PC-3 (cell line): ENCODE measurements at regions not wholly inside any gene's neighbourhood (a gene's known extent, or its start where the extent isn't known, plus 50 kb on each side); places are given as distances from the start of the nearest gene placed in this dataset.

ENCODE experiments used
- ATAC-seq: fragments of 200-7000 bp; cut with Tn5 transposase; 2 replicates; pipeline ENCODE4 v1.9.1; 2020; ENCODE audit warnings: mild to moderate bottlenecking, moderate library complexity
- BruUV-seq: library from RNA; stranded (reverse); fragments of 400-500 nt; replicated peaks from 2 replicates; lab custom pipeline; 2021; lab: Mats Ljungman, UMichigan
- CTCF ChIA-PET: fragments of 300-600 bp; sonication (Branson Sonifier 250); formaldehyde crosslinking; loops from one replicate; lab custom pipeline; 2022; ENCODE audit warnings: antibody characterized with exemption; lab: Charles Lee
- POLR2A ChIA-PET: fragments of 300-600 bp; sonication (Branson Sonifier 250); formaldehyde crosslinking; loops from one replicate; lab custom pipeline; 2022; ENCODE audit warnings: antibody characterized with exemption; ENCODE audit not compliant: unreplicated experiment; lab: Charles Lee
- DNase-seq: peaks from one replicate; pipeline ENCODE4 v3.0.0-alpha.2; 2015
- H2AFZ ChIP-seq: fragments of 300-600 bp; sonication (generic); 2 replicates; pipeline ENCODE4 v1.6.0; 2016; ENCODE audit warnings: antibody characterized with exemption, low read length
- H3F3A ChIP-seq: fragments of 300-600 bp; sonication (generic); one replicate; pipeline ENCODE4 v1.6.0; 2017; ENCODE audit warnings: antibody characterized with exemption, low read length, control low read depth, mild to moderate bottlenecking; ENCODE audit not compliant: unreplicated experiment
- H3K27ac ChIP-seq: fragments of 300-600 bp; sonication (generic); 2 replicates; pipeline ENCODE4 v1.5.1; 2016; ENCODE audit warnings: mild to moderate bottlenecking, low read length
- H3K27me3 ChIP-seq: fragments of 300-600 bp; sonication (generic); 2 replicates; pipeline ENCODE4 v1.6.1; 2016; ENCODE audit warnings: low read length, mixed read lengths
- H3K36me3 ChIP-seq: fragments of 300-600 bp; sonication (generic); 2 replicates; pipeline ENCODE4 v1.6.1; 2016; ENCODE audit warnings: low read depth, mixed run types, low read length, mixed read lengths
- H3K4me1 ChIP-seq: fragments of 300-600 bp; sonication (generic); 2 replicates; pipeline ENCODE4 v1.5.1; 2016; ENCODE audit warnings: low read length; ENCODE audit not compliant: insufficient read depth
- H3K4me2 ChIP-seq: fragments of 300-600 bp; sonication (generic); 2 replicates; pipeline ENCODE4 v1.6.0; 2016; ENCODE audit warnings: low read length
- H3K4me3 ChIP-seq: fragments of 300-600 bp; sonication (generic); 2 replicates; pipeline ENCODE4 v1.5.1; 2016; ENCODE audit warnings: mild to moderate bottlenecking, low read length, mixed read lengths
- H3K79me2 ChIP-seq: fragments of 300-600 bp; sonication (generic); 2 replicates; pipeline ENCODE4 v1.6.1; 2017; ENCODE audit warnings: low read length, mixed read lengths
- H3K9ac ChIP-seq: fragments of 300-600 bp; sonication (generic); 2 replicates; pipeline ENCODE4 v1.6.0; 2016; ENCODE audit warnings: mild to moderate bottlenecking, low read length
- H3K9me2 ChIP-seq: fragments of 300-600 bp; sonication (generic); replicated peaks from 2 replicates; pipeline ENCODE4 v1.6.1; 2016; ENCODE audit warnings: mixed run types, low read length, mixed read lengths
- H3K9me3 ChIP-seq: fragments of 300-600 bp; sonication (generic); 2 replicates; pipeline ENCODE4 v1.6.1; 2016; ENCODE audit warnings: low read length, mixed read lengths
- H4K20me1 ChIP-seq: fragments of 300-600 bp; sonication (generic); 2 replicates; pipeline ENCODE4 v1.6.1; 2016; ENCODE audit warnings: low read length, mixed read lengths
- EZH2 ChIP-seq: fragments of 300-600 bp; sonication (generic); IDR thresholded peaks from one replicate; pipeline ENCODE4 v1.6.1; 2017; ENCODE audit warnings: antibody characterized with exemption, mild to moderate bottlenecking, low read length; ENCODE audit not compliant: unreplicated experiment
- EZH2phosphoT487 ChIP-seq: fragments of 300-600 bp; sonication (generic); IDR thresholded peaks from 2 replicates; pipeline ENCODE4 v1.6.1; 2018; ENCODE audit warnings: mild to moderate bottlenecking, antibody characterized with exemption, low read length, borderline replicate concordance
- intact Hi-C: fragments of 100-400 bp; cut with micrococcal nuclease; formaldehyde crosslinking; loops from 2 replicates; pipeline ENCODE4 v1.9.0; 2023
- TF ChIP-seq, protein P1 (sequence below): fragments of 300-600 bp; sonication (generic); conservative IDR thresholded peaks from 2 replicates; pipeline ENCODE4 v1.5.1; 2017; ENCODE audit warnings: antibody characterized with exemption, low read depth, mild to moderate bottlenecking, low read length

DNA sequence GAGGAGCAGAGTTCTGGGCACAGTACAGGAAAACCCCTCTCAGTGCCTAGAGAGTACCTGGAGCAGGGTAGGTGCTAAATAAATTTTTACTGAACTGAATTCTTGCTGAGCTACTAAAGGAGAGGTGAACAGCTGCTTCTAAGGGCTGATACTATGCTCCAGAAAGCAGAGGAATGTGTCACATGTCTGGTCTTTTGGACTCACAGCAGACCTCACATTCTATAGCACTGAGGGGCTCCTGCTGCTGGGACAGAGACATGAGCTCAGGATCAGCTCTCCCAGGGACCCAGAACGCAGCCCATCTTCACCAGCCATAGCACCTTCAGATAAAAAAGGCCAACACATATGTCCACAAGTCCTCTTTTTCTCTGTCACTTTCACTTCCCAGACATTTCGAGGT, 133.0 kb upstream of the KLF14 start:
- H3K27me3 ChIP-seq = no peaks in the 10 kb centered on the region
- ATAC-seq (no peak; the same call in 1 of the 2 replicates), DNase-seq (no peak)
- no peak overlapping the region for H2AFZ ChIP-seq
- no peak overlapping the region for H3K27ac ChIP-seq
- intact Hi-C loops = no loop called here
- no peak overlapping the region for H3K9ac ChIP-seq
- no peak overlapping the region for H3K4me2 ChIP-seq
- peaks cover 19% of the 10 kb centered on the region for H3K36me3 ChIP-seq
- ChIA-PET CTCF (no interaction called here), POLR2A (no interaction called here)
- no peak overlapping the region for H3K4me3 ChIP-seq
- BruUV-seq = no TSS peak
- H3K4me1 ChIP-seq = peaks cover 14% of the 10 kb centered on the region
- TF ChIP-seq, protein P1, sequence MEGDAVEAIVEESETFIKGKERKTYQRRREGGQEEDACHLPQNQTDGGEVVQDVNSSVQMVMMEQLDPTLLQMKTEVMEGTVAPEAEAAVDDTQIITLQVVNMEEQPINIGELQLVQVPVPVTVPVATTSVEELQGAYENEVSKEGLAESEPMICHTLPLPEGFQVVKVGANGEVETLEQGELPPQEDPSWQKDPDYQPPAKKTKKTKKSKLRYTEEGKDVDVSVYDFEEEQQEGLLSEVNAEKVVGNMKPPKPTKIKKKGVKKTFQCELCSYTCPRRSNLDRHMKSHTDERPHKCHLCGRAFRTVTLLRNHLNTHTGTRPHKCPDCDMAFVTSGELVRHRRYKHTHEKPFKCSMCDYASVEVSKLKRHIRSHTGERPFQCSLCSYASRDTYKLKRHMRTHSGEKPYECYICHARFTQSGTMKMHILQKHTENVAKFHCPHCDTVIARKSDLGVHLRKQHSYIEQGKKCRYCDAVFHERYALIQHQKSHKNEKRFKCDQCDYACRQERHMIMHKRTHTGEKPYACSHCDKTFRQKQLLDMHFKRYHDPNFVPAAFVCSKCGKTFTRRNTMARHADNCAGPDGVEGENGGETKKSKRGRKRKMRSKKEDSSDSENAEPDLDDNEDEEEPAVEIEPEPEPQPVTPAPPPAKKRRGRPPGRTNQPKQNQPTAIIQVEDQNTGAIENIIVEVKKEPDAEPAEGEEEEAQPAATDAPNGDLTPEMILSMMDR = no peak
- TF ChIP-seq EZH2 (no peak), EZH2phosphoT487 (no peak)
- no peaks in the 10 kb centered on the region for H3K79me2 ChIP-seq
- no peaks in the 10 kb centered on the region for H3K9me3 ChIP-seq
- no peaks in the 10 kb centered on the region for H4K20me1 ChIP-seq
- no peaks in the 10 kb centered on the region for H3F3A ChIP-seq
- no peaks in the 10 kb centered on the region for H3K9me2 ChIP-seq

DNA sequence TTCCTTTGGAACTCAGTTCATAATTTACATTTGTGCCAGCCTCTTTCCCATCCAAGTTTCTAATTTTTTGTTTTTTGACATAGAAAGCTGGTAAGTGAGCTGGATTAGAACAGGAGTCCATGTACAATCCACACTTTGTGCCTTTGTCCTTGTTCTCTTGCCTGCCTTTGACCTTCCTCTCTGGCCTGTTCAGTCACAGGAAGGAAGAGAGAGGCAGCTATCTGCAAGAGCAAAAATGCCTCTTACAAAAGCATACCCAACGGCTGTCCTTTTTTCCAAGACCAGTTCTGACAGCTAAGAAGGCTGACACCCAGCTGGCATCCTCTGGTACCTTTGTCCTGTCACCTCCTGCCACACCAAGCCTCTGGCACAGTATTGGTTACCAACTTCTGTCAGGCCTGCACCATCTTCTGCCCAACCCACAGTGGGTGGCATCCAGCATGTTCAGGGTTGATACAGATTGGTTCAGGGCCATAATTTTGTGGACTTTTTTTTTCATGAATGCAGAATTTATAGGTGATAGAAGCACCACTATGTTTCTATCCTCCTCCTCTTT, 133.7 kb upstream of the KLF14 start:
- Histone ChIP-seq H3K79me2 (no peaks in the 10 kb centered on the region), H2AFZ (no peak overlapping the region), H3K9me2 (no peaks in the 10 kb centered on the region), H4K20me1 (no peaks in the 10 kb centered on the region), H3K36me3 (peaks cover 13% of the 10 kb centered on the region), H3K4me1 (peaks cover 14% of the 10 kb centered on the region), H3K9ac (no peak overlapping the region), H3K9me3 (no peaks in the 10 kb centered on the region), H3K27ac (no peak overlapping the region), H3F3A (no peaks in the 10 kb centered on the region), H3K4me3 (no peak overlapping the region), H3K4me2 (no peak overlapping the region), H3K27me3 (no peaks in the 10 kb centered on the region)
- TF ChIP-seq EZH2 (no peak), EZH2phosphoT487 (no peak)
- TF ChIP-seq, protein P1 = no peak
- intact Hi-C loops = no loop called here
- BruUV-seq = no TSS peak
- no peak for ATAC-seq
- DNase-seq = no peak
- ChIA-PET CTCF (no interaction called here), POLR2A (no interaction called here)

DNA sequence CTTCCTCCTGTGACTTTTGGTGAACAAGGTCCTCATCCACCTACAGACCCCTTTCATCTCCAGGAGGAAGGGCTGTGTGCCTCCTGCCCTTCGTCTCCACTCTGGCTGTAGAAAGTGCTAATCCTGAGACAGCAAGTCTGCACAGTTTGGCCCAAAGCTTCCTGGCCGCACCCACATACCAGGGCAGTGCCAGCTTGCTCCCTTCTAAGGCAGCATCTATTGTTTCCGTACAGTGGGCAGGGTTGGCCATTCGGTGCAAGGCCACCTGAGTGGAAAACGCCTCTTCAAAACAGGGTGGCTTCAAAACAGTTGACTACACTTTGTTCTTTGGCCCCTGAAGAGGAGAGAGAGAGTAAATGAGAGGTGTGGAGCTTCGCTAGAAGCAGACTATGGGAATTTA, 134.1 kb upstream of the KLF14 start:
- Histone ChIP-seq H3K4me2 (no peak overlapping the region), H4K20me1 (no peaks in the 10 kb centered on the region), H3K9ac (no peak overlapping the region), H3K36me3 (peaks cover 9% of the 10 kb centered on the region), H2AFZ (no peak overlapping the region), H3K9me2 (no peaks in the 10 kb centered on the region), H3K9me3 (no peaks in the 10 kb centered on the region), H3K4me1 (peaks cover 14% of the 10 kb centered on the region), H3K79me2 (no peaks in the 10 kb centered on the region), H3F3A (no peaks in the 10 kb centered on the region), H3K27ac (no peak overlapping the region), H3K4me3 (no peak overlapping the region), H3K27me3 (no peaks in the 10 kb centered on the region)
- ATAC-seq = peak; percentile 7; the same call in 1 of the 2 replicates
- BruUV-seq = no TSS peak
- CTCF ChIA-PET = no interaction called here
- intact Hi-C loops = no loop called here
- TF ChIP-seq, protein P1 = no peak
- no peak for TF ChIP-seq EZH2
- POLR2A ChIA-PET = interaction anchor here (1.0 kb wide), 1 partner anchor 44 kb away, joined by 7 read pairs; no protein-coding TSS in a partner anchor
- DNase-seq = no peak
